Hepatocyte (in vitro differentiated cells): ENCODE measurements at regions not wholly inside any gene's neighbourhood (a gene's known extent, or its start where the extent isn't known, plus 50 kb on each side); places are given as distances from the start of the nearest gene placed in this dataset.
A peak's percentile ranks its signal among the peaks of the same experiment; 100 is the strongest.

Source experiments
- DNase-seq: peaks from one replicate; pipeline ENCODE4 v3.0.0-alpha.2; 2016; ENCODE audit warnings: low spot score
- H2AFZ ChIP-seq: fragments of 200-600 bp; sonication (generic); 2 replicates; pipeline ENCODE4 v1.6.0; 2016; ENCODE audit warnings: antibody characterized with exemption, mild to moderate bottlenecking
- H3K27ac ChIP-seq: fragments of 200-600 bp; sonication (generic); 2 replicates; pipeline ENCODE4 v1.5.1; 2016; ENCODE audit warnings: mild to moderate bottlenecking
- H3K27me3 ChIP-seq: fragments of 200-600 bp; sonication (generic); 2 replicates; pipeline ENCODE4 v1.6.1; 2016
- H3K36me3 ChIP-seq: fragments of 200-600 bp; sonication (generic); replicated peaks from 2 replicates; pipeline ENCODE4 v1.5.1; 2016; ENCODE audit warnings: low read depth; ENCODE audit not compliant: insufficient read depth
- H3K4me1 ChIP-seq: fragments of 200-600 bp; sonication (generic); 2 replicates; pipeline ENCODE4 v1.5.1; 2016; ENCODE audit warnings: mild to moderate bottlenecking, moderate library complexity; ENCODE audit not compliant: insufficient read depth
- H3K4me2 ChIP-seq: fragments of 200-600 bp; sonication (generic); 2 replicates; pipeline ENCODE4 v1.6.0; 2016
- H3K4me3 ChIP-seq: fragments of 200-600 bp; sonication (generic); 2 replicates; pipeline ENCODE4 v1.5.1; 2016; ENCODE audit warnings: mild to moderate bottlenecking
- H3K79me2 ChIP-seq: fragments of 200-600 bp; sonication (generic); 2 replicates; pipeline ENCODE4 v1.6.0; 2017; ENCODE audit warnings: mild to moderate bottlenecking
- H3K9me2 ChIP-seq: fragments of 200-600 bp; sonication (generic); replicated peaks from 2 replicates; pipeline ENCODE4 v1.6.0; 2017; ENCODE audit warnings: mild to moderate bottlenecking; ENCODE audit not compliant: insufficient read depth
- H3K9me3 ChIP-seq: fragments of 200-600 bp; sonication (generic); 2 replicates; pipeline ENCODE4 v1.5.1; 2016; ENCODE audit warnings: low read depth, mild to moderate bottlenecking
- H4K20me1 ChIP-seq: fragments of 200-600 bp; sonication (generic); 2 replicates; pipeline ENCODE4 v1.6.0; 2016; ENCODE audit warnings: mild to moderate bottlenecking; ENCODE audit not compliant: insufficient read depth, poor library complexity, severe bottlenecking
- CTCF ChIP-seq: fragments of 200-600 bp; sonication (generic); IDR thresholded peaks from 2 replicates; pipeline ENCODE4 v1.5.1; 2016; ENCODE audit warnings: antibody characterized with exemption, mild to moderate bottlenecking; ENCODE audit not compliant: poor library complexity
- EZH2 ChIP-seq: fragments of 200-600 bp; sonication (generic); IDR thresholded peaks from 2 replicates; pipeline ENCODE4 v1.6.1; 2016; ENCODE audit warnings: antibody characterized with exemption, mild to moderate bottlenecking, borderline replicate concordance
- EZH2phosphoT487 ChIP-seq: fragments of 200-600 bp; sonication (generic); IDR thresholded peaks from one replicate; pipeline ENCODE4 v1.6.1; 2018; ENCODE audit warnings: antibody characterized with exemption, mild to moderate bottlenecking, low read depth, moderate library complexity; ENCODE audit not compliant: unreplicated experiment, severe bottlenecking
- WGBS: methylation state at CpG from one replicate; pipeline ENCODE4 v1.1.6; 2016; ENCODE audit warnings: low lambda C conversion rate; ENCODE audit errors: missing lambda C conversion rate; 5-methylcytosine and 5-hydroxymethylcytosine counted together

GRCh38 chr1:238345837-238346236, 455.1 kb upstream of the ZP4 start:
- Histone ChIP-seq H3K4me1 (no peaks in the 10 kb centered on the region), H3K36me3 (no peaks in the 10 kb centered on the region), H3K27me3 (no peaks in the 10 kb centered on the region), H3K9me3 (no peaks in the 10 kb centered on the region), H3K79me2 (no peaks in the 10 kb centered on the region), H3K9me2 (no peaks in the 10 kb centered on the region), H3K4me3 (no peak overlapping the region), H4K20me1 (no peaks in the 10 kb centered on the region), H2AFZ (no peak overlapping the region), H3K27ac (no peak overlapping the region), H3K4me2 (peak overlapping the region; percentile 0)
- WGBS = 66% methylated on average over 6 of the region's 6 CpGs
- DNase-seq = peak; percentile 7
- TF ChIP-seq EZH2 = no peak
- no peak for TF ChIP-seq EZH2phosphoT487
- TF ChIP-seq CTCF = no peak

DNA sequence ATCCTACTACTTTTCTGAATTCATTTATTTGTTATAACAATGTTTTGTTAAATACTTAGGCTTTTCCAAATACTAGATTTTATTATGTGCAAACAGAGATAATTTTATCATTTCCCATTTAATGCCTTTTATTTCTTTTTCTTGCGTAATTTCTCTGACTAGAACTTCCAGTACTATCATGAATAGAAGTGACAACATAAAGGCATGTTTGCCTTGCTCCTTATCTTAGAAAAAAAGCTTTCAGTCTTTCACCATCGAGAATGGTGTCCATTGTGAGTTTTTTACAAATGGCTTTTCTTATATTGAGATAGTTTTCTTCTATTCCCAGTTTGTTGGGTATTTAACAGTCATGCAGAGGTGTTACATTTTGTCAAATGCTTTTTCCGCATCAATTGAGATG, 453.1 kb upstream of the ZP4 start:
- Histone ChIP-seq H3K9me2 (no peaks in the 10 kb centered on the region), H3K27ac (no peak overlapping the region), H3K4me2 (no peak overlapping the region), H2AFZ (no peak overlapping the region), H3K4me1 (no peaks in the 10 kb centered on the region), H3K27me3 (no peaks in the 10 kb centered on the region), H3K9me3 (no peaks in the 10 kb centered on the region), H3K79me2 (no peaks in the 10 kb centered on the region), H3K36me3 (no peaks in the 10 kb centered on the region), H4K20me1 (no peaks in the 10 kb centered on the region), H3K4me3 (no peak overlapping the region)
- 71% methylated on average over 3 of the region's 3 CpGs for WGBS
- no peak for DNase-seq
- TF ChIP-seq EZH2phosphoT487 (no peak), CTCF (no peak), EZH2 (no peak)

DNA sequence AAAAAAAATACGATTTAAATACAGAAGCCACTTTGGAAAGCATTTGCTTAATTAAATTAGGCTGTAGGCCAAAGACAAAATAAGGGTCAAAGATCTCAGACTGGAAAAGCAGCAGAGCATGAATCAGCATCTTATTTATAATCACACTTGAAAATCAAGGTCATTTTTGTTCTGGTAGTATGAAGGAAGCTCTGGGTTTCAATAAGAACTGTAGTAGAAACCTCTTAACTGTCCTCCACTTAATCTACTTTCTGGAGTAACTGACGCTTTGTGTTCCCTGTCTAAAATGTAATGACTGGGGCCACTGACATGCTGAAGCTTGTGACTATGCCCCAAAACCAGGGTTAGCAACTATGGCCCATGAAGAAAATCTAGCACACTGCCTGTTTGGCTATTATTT, 450.7 kb upstream of the ZP4 start:
- 88% methylated on average over 2 of the region's 2 CpGs for WGBS

More for the DNA sequence above, 450.7 kb upstream of the ZP4 start:
- Histone ChIP-seq H3K4me3 (no peak overlapping the region), H3K4me2 (no peak overlapping the region), H3K36me3 (no peaks in the 10 kb centered on the region), H4K20me1 (no peaks in the 10 kb centered on the region), H3K27me3 (no peaks in the 10 kb centered on the region), H3K4me1 (no peaks in the 10 kb centered on the region), H3K79me2 (no peaks in the 10 kb centered on the region), H2AFZ (no peak overlapping the region), H3K27ac (no peak overlapping the region), H3K9me2 (no peaks in the 10 kb centered on the region), H3K9me3 (no peaks in the 10 kb centered on the region)
- no peak for TF ChIP-seq EZH2phosphoT487
- TF ChIP-seq CTCF = no peak
- no peak for TF ChIP-seq EZH2
- DNase-seq = no peak
